ENCODE measurements at regions not wholly inside any gene's neighbourhood (a gene's known extent, or its start where the extent isn't known, plus 50 kb on each side); places are given as distances from the start of the nearest gene placed in this dataset.

- no peak for TF ChIP-seq CTCF (conservative IDR thresholded peaks at IDR 0.05; ENCODE audit: low read length)
- TF ChIP-seq EZH2phosphoT487 (IDR thresholded peaks at IDR 0.05; ENCODE audit: borderline replicate concordance, low read depth, low read length) = no peak
Measured at GRCh38 chr4:128690011-128690410, 119.5 kb upstream of the JADE1 start.
